ENCODE measurements at regions not wholly inside any gene's neighbourhood (a gene's known extent, or its start where the extent isn't known, plus 50 kb on each side); places are given as distances from the start of the nearest gene placed in this dataset.

- BruUV-seq (replicated peaks) = no TSS peak
- Histone ChIP-seq H3K9me3 (ENCODE audit: low read length) (no peaks in the 10 kb centered on the region), H3K9ac (ENCODE audit: low read length) (no peak overlapping the region), H4K20me1 (ENCODE audit: low read length) (no peaks in the 10 kb centered on the region), H3K4me3 (ENCODE audit: low read length) (no peak overlapping the region), H3K27me3 (ENCODE audit: low read length) (peaks cover 74% of the 10 kb centered on the region), H3K4me2 (ENCODE audit: low read length) (no peak overlapping the region), H3K79me2 (ENCODE audit: low read length) (no peaks in the 10 kb centered on the region), H3F3A (ENCODE audit: low read length, unreplicated experiment) (no peaks in the 10 kb centered on the region), H2AFZ (ENCODE audit: low read length) (no peak overlapping the region), H3K36me3 (ENCODE audit: low read depth, low read length) (no peaks in the 10 kb centered on the region), H3K4me1 (ENCODE audit: insufficient read depth, low read length) (no peaks in the 10 kb centered on the region), H3K27ac (ENCODE audit: low read length) (no peak overlapping the region), H3K9me2 (replicated peaks; ENCODE audit: low read length) (no peaks in the 10 kb centered on the region)
- ChIA-PET POLR2A (ENCODE audit: unreplicated experiment) (no interaction called here), CTCF (no interaction called here)
- ATAC-seq = no peak
- no peak for DNase-seq
- intact Hi-C loops (cut with micrococcal nuclease) = no loop called here
- TF ChIP-seq EZH2phosphoT487 (IDR thresholded peaks at IDR 0.05; ENCODE audit: borderline replicate concordance, low read length) (no peak), EZH2 (IDR thresholded peaks at IDR 0.05; ENCODE audit: low read length, unreplicated experiment) (no peak)
- TF ChIP-seq, protein P1, sequence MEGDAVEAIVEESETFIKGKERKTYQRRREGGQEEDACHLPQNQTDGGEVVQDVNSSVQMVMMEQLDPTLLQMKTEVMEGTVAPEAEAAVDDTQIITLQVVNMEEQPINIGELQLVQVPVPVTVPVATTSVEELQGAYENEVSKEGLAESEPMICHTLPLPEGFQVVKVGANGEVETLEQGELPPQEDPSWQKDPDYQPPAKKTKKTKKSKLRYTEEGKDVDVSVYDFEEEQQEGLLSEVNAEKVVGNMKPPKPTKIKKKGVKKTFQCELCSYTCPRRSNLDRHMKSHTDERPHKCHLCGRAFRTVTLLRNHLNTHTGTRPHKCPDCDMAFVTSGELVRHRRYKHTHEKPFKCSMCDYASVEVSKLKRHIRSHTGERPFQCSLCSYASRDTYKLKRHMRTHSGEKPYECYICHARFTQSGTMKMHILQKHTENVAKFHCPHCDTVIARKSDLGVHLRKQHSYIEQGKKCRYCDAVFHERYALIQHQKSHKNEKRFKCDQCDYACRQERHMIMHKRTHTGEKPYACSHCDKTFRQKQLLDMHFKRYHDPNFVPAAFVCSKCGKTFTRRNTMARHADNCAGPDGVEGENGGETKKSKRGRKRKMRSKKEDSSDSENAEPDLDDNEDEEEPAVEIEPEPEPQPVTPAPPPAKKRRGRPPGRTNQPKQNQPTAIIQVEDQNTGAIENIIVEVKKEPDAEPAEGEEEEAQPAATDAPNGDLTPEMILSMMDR (conservative IDR thresholded peaks at IDR 0.05; ENCODE audit: low read depth, low read length) = no peak
These were observed 190.9 kb downstream of the ICE1 start for GRCh38 chr5:5613261-5613990.

- intact Hi-C loops (cut with micrococcal nuclease) = no loop called here
- H3K9ac ChIP-seq (ENCODE audit: low read length) = no peak overlapping the region
- CTCF ChIA-PET = no interaction called here
- no peaks in the 10 kb centered on the region for H3K4me1 ChIP-seq (ENCODE audit: insufficient read depth, low read length)
- H3F3A ChIP-seq (ENCODE audit: low read length, unreplicated experiment) = no peaks in the 10 kb centered on the region
- POLR2A ChIA-PET (ENCODE audit: unreplicated experiment) = no interaction called here
- no peak for TF ChIP-seq EZH2phosphoT487 (IDR thresholded peaks at IDR 0.05; ENCODE audit: borderline replicate concordance, low read length)
- no peak for TF ChIP-seq EZH2 (IDR thresholded peaks at IDR 0.05; ENCODE audit: low read length, unreplicated experiment)
- TF ChIP-seq, protein P1 (conservative IDR thresholded peaks at IDR 0.05; ENCODE audit: low read depth, low read length) = no peak
- H3K79me2 ChIP-seq (ENCODE audit: low read length) = no peaks in the 10 kb centered on the region
- H3K9me2 ChIP-seq (replicated peaks; ENCODE audit: low read length) = no peaks in the 10 kb centered on the region
- no peak for DNase-seq
- no peak overlapping the region for H3K27ac ChIP-seq (ENCODE audit: low read length)
- peaks cover 72% of the 10 kb centered on the region for H3K27me3 ChIP-seq (ENCODE audit: low read length)
- no peaks in the 10 kb centered on the region for H3K9me3 ChIP-seq (ENCODE audit: low read length)
- H3K4me2 ChIP-seq (ENCODE audit: low read length) = no peak overlapping the region
- no peaks in the 10 kb centered on the region for H4K20me1 ChIP-seq (ENCODE audit: low read length)
- no peak overlapping the region for H2AFZ ChIP-seq (ENCODE audit: low read length)
- no TSS peak for BruUV-seq (replicated peaks)
- H3K4me3 ChIP-seq (ENCODE audit: low read length) = no peak overlapping the region
- H3K36me3 ChIP-seq (ENCODE audit: low read depth, low read length) = no peaks in the 10 kb centered on the region
- ATAC-seq = no peak
These were observed 189.6 kb downstream of the ICE1 start for GRCh38 chr5:5612096-5612495.

GRCh38 chr5:5609935-5610334 lies 187.5 kb downstream of the ICE1 start:
- Histone ChIP-seq H3K4me2 (ENCODE audit: low read length) (no peak overlapping the region), H3F3A (ENCODE audit: low read length, unreplicated experiment) (no peaks in the 10 kb centered on the region), H3K4me1 (ENCODE audit: insufficient read depth, low read length) (no peaks in the 10 kb centered on the region), H3K27me3 (ENCODE audit: low read length) (peaks cover 62% of the 10 kb centered on the region), H3K9me2 (replicated peaks; ENCODE audit: low read length) (no peaks in the 10 kb centered on the region), H3K36me3 (ENCODE audit: low read depth, low read length) (no peaks in the 10 kb centered on the region), H3K4me3 (ENCODE audit: low read length) (no peak overlapping the region), H4K20me1 (ENCODE audit: low read length) (no peaks in the 10 kb centered on the region), H3K79me2 (ENCODE audit: low read length) (no peaks in the 10 kb centered on the region), H3K9me3 (ENCODE audit: low read length) (no peaks in the 10 kb centered on the region), H3K9ac (ENCODE audit: low read length) (no peak overlapping the region), H2AFZ (ENCODE audit: low read length) (no peak overlapping the region), H3K27ac (ENCODE audit: low read length) (no peak overlapping the region)
- CTCF ChIA-PET = no interaction called here
- TF ChIP-seq EZH2 (IDR thresholded peaks at IDR 0.05; ENCODE audit: low read length, unreplicated experiment) (no peak), EZH2phosphoT487 (IDR thresholded peaks at IDR 0.05; ENCODE audit: borderline replicate concordance, low read length) (no peak)
- TF ChIP-seq, protein P1 (conservative IDR thresholded peaks at IDR 0.05; ENCODE audit: low read depth, low read length) = no peak
- no peak for DNase-seq
- BruUV-seq (replicated peaks) = no TSS peak
- POLR2A ChIA-PET (ENCODE audit: unreplicated experiment) = no interaction called here
- no peak for ATAC-seq
- intact Hi-C loops (cut with micrococcal nuclease) = no loop called here

All from PC-3 (cell line).